Thyroid gland (tissue), 4 donors: ENCODE measurements at regions not wholly inside any gene's neighbourhood (a gene's known extent, or its start where the extent isn't known, plus 50 kb on each side); places are given as distances from the start of the nearest gene placed in this dataset.
"Not testable (repeated sequence)": the region's sequence is repeated elsewhere in the genome, so short reads cannot be mapped to it uniquely, and the experiment has no call there.

Source experiments
- CTCF ChIP-seq, 6 experiments: fragments of 200-600 bp in 3 of 6; fragments of 450-650 bp in 3 of 6; sonication (generic) in 3 of 6; IDR thresholded peaks; one replicate each; pipeline ENCODE4 v1.5.1; 2016 to 2019; ENCODE audit warnings: antibody characterized with exemption in 6 of 6, mild to moderate bottlenecking in 2 of 6, inconsistent platforms in 1 of 6, moderate library complexity in 1 of 6
- POLR2A ChIP-seq, 2 donors: fragments of 450-650 bp; IDR thresholded peaks; one replicate each; pipeline ENCODE4 v1.6.1; 2017; ENCODE audit warnings: antibody characterized with exemption in 2 of 2, mild to moderate bottlenecking in 2 of 2, moderate library complexity in 1 of 2

- not testable (repeated sequence) for TF ChIP-seq CTCF, POLR2A (IDR thresholded peaks at IDR 0.05)
These were observed 88.4 kb downstream of the OR2B2 start for GRCh38 chr6:27823714-27824210.
